Stimulated activated CD8-positive, alpha-beta memory T cell treated with anti-CD3 and anti-CD28 coated beads, Interleukin-7, amount 100 ng/mL, for 48 hours (primary cell): ENCODE measurements at regions not wholly inside any gene's neighbourhood (a gene's known extent, or its start where the extent isn't known, plus 50 kb on each side); places are given as distances from the start of the nearest gene placed in this dataset.
A peak's percentile ranks its signal among the peaks of the same experiment; 100 is the strongest.

Source experiments
- DNase-seq, 2 donors: peaks; one replicate each; pipeline ENCODE4 v3.0.0-alpha.2; 2020; ENCODE audit warnings: low read depth in 1 of 2; ENCODE audit errors: extremely low read depth in 1 of 2

DNA sequence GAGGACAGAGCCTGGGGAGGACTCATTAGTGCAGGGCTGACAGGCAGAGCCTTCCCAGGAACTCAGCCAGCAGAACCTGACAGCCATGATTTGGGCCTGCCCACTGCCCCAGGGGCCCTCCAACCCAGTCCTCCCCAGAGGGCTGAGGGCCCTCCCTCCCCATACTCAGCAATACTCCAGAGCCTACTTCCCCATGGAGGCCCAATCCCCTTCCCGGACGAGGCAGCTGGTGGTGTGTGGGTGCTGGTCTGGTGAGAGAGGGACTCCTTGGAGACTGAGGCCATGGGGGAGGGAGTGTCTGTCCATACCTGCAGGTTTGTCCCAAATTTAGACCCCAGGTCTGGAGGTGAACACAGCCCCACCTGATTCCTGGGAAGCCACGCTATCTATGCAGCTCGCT lies 120.9 kb upstream of the MLN start:
- DNase-seq: no peak

DNA sequence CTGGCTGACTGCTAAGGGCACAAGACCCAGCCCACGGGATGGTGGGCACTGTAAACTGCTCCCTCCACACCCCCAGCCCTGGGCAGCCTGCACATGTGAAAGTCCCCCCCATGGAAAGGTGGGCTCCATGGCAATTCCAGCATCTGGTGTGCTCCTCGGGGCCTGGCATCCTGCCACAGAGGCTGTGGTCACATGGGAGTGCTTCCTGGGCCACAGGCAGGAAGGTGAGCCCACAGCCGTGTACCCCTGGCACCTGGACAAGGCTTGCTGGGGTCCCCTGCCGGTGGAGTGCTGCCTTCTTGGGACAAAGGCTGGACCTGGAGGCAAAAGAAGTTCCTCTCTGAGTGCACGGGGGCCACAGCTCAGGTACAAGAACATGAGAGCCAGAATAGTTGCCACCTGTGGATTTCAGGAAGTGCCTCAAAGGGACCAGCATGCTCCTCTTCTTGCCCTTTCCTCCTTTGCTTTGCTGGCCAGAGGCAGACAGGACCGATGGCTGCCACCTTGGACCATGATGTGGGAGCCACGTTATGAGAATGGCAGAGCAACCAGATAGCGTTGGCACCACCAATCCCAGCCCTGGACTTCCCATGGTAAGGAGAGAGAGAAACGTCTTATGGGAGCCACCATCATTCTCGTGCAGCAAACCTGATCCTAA lies 120.2 kb upstream of the MLN start:
- DNase-seq: no peak

DNA sequence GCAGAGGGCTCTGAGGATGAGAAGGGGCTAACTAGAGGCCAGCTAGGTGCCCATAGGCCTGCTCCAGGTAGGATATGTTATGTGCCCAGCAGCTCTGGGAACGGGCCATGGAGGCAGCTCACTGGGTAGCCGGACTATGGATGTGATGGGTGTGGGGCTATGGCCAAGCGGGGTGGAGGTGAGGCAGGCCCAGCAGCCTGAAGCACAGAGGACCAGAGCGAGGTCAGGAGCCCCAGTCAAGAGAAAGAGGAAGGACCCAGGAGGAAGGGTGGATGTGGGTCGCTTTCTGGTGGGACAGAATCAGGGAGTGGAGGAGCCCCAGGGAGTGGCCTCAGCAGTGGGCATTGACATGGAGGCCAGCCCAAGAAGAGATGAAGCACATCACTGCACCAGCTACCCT lies 117.9 kb upstream of the MLN start:
- no peak for DNase-seq

DNA sequence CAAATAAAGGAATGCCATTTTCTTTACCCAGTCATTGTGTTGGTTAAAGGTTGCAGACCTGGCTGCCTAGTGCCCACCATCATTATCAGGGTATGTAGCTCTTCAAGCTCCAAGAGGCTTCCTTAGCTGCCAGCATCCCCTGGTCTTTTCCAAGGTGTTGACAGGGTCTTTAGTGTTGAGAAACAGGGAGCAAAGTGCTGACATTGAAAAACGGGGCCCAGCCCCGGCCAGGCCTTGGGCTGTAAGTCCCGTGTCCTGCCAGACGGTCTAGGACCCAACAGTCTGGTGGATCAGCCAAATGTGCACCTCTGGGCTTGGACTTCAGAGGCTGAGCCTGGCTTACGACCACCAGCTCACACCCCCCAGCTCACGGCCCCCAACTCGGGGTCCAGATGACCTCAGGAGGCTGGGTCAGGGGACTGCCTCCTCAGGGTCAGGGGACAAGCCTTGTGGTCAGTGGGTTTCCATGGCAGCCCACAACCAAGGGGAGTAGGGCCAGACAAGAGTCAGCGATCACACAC lies 114.4 kb upstream of the MLN start:
- no peak for DNase-seq

DNA sequence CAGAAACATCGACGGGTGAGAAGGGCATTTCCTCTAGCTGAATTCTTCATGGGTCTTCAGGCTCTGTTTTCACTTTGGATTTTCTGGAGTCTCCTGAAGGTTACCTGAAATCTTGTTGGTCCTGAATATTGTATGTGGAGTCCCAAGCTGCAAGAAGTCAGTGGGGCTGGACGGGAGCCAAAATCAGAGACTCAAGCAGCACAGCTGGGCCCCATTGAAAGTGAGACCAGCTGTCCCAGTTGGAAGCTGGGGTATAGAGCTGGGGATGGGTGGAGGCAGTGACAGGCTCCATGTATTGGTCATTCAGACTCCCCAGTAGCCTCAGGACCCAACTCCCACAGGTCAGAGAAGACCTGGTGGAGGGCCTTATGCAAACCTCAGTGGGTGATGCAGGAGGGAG lies 111.3 kb upstream of the MLN start:
- no peak for DNase-seq

DNA sequence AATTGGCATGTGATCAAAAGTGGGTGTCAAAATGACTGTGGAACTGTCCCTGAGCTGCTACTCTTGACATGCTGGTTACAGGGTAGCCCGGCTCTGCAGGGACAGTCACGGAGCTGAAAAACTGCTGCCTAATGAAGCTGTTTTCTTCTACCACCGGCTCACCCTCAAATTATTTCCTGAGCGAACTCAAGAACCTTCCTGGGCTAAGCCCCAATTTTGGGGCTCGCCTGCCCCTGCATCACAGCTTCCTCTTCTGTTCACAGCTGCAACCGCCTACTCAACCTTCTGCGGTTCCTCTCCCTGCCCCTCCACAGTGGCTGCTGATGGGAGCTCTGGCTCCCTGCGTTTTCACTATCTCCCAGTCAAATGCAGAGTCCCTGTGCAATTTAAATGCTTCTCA lies 110.8 kb upstream of the MLN start:
- DNase-seq: no peak

DNA sequence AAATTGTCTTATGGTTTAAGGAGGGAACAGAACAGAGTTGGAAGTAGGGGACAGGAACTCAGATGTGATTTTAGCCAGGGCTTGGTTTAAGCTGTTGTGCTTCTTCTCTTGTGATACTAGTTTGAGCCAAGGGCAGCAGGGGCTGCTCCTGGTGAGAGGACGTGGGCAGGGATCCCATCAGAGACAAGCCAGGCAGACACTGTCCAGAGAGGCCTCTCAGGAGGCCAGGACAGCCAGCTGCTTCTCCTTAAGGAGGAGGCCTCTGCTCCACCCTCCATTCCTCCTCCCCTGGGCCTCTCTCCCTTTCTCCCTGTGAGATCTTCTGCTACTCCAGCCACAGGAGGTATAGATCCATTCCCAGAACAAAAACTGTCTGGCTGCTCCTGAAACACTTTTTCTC lies 108.4 kb upstream of the MLN start:
- no peak for DNase-seq

DNA sequence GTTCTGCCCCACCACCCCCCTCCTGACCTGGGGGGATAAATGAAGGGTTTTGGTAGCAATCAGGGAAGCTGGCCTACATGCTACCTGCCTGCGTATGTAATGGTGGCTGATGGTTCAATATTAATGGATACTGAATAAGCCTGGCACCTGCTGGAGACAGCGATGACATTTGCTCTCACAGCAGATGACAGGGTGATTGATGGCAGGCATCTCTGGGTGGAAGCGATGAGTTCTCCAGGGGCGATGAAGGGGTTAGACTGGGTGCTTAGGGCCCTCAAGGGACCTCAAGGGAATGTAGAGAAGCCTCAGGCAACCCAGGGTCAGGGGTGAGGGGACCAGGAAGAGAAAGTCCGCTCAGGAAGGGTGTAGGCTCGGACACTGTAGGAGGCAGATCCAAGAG lies 107.7 kb upstream of the MLN start:
- DNase-seq: no peak

DNA sequence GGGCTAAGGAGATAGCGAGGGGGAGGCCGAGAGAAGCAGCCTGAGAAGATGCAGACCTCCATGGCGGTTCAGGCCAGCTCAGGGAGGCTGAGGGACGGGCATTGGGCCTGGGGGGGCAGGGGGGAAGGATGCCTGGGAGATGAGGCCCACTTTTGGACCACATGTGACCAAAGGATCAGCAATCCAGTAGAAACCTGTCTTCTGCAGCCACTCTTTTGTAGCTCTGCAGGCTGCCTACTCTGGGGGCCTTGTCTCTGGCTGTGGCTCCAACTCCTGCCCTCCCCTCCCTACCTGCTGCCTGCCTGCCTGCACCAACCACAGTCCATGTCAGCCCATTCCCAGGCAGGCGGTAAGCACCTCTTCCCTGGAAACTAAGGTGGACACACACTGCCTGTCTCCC lies 106.8 kb upstream of the MLN start:
- DNase-seq: no peak

DNA sequence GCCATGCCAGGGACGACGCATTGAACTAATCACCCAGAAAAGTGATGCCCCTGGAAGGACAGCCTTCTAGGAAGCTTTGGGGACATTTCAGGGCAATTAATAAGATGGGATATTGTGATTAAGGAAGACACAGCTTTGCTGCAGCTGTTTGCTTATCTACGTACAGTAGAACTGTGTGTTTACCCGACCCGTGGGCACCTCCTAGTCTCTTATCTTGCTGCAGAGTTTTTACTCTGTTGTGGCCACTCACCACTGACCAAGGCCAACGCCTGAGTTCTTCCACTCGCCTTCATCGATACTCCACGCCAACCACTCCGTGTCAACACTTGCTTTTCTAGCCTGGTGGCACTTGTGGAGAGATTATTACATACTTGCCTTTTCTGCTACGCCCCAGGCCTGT lies 105.9 kb upstream of the MLN start:
- no peak for DNase-seq

DNA sequence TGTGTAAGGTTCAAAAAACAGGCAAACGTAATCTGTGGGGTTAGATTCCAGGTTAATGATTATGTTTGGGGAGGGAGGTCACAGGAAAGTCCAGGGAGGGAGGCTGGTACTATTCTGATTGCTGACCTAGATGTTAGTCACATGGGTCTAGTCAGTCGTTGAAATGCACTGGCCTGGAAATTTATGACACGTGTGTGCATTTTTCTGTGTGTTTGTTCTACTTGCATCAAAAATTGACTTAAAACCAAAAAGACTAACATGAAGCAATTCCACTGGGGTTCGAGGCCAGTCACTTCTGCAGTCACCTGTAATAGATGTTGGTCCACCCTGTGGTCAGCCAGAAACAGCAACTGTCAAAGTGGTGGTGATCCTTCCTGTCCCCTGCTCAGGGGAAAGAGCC lies 104.2 kb upstream of the MLN start:
- DNase-seq: no peak

DNA sequence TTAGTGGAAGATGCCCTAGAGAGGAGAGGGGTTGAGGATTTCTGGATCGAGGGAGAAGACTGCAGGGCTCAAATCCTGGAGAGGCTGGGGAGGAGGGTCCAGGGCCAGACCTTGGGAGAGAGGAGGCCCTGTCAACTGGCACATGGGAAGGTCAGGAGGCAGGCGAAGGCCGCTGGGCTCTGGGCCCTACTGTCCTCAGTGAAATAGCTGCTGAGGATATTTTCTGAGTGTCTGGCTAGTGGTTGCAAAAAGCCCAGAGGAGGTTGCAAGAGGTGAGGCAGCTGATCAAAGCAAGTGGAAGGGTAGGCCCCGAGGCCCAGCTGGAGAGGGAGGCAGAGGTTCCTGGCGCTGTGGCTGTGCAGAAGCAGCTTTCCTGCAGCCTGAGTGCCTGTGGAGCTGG lies 103.4 kb upstream of the MLN start:
- DNase-seq: no peak

DNA sequence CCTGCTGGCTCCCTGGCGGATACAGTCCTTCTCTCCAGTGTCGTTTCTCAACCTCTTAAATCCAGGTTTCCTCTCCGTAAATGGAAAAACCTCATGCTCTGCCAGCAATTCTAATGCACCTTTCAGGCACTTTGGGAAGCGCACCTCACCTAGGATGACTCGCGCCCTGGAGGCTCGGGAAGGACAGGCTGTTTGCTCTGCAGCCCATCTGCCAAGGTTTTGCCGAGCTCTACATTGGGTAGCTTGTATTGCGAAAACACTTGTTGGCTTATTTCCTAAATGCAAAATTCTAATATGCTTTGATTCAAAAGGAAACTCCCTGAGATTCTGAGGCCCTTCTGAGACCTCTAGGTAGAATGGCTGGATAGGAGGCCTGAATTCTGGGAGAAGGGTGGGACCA lies 102.6 kb upstream of the MLN start:
- no peak for DNase-seq

DNA sequence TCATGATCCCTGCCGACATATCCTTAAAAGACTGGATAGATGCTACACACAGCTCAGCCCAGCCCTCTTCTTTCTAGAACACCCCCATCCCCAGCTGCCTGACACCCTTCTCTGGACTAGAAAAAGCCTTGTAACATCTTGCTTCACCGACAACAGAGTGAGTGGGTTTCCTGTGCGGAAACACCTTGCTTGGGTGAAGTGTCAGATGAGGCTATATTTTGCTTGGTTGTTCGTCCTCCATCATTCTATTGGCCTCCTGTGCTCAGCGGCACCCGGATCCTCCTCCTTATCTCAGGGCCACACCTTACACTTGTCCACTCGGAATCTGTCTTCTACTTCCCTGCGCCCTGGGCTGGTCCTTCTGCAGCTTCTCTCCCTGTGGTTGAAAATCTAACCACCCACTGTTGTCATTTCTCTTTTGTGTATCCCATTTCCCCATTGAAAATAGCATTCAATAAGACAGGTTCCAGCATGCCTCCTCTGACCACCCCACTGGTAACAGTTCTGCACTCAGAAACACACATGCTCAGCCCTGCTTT lies 101.3 kb upstream of the MLN start:
- no peak for DNase-seq

DNA sequence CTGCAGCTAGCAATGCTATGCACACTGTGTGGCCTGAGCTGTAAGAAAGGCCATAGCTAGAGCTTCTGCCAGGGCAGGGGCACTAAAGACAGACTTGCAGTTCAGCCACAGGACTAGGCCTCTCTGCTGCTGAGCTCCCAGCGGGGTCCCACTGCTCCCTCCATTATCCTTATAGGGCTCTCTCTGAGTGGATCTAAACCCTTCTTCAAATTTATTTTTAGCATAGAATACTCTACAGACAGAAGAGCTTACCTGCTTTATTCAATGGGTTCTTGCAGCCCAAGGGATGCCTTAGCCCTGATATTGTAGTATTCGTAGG lies 100.9 kb upstream of the MLN start:
- DNase-seq: no peak

DNA sequence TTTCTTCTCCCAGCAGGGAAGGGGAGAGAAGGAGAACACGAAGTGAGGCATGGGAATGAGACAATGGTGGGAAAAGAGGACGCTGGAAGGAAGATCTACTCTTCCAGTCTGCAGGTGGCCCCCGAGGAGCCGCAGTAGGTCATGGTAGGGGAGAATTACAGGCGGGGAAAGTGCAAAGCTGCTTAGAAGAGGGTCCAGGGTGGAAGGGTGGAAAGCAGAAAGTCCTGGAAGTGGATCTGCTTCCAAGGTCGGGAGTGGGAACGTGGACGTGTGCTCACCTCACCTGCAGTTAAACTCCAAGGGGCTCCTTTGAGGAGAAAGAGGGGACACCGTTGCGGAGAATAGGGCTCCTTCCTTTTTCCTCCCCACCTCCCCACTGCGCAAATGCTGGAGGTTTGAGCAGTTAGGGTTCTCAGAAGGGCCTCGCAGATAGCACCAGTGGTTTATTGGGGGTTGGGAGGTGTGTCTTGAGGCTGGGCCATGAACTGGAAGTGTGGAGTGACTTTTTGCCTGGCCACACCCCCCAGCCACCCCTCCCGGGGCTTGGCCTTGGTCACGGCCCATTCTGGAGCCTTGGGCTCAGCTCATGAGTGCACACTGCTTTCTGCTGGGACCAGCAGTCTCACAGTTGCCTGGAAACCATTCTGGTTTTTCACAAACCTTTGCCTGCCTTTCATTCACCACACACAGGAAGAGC lies 100.4 kb upstream of the MLN start:
- DNase-seq: peak; percentile 41 to 61

DNA sequence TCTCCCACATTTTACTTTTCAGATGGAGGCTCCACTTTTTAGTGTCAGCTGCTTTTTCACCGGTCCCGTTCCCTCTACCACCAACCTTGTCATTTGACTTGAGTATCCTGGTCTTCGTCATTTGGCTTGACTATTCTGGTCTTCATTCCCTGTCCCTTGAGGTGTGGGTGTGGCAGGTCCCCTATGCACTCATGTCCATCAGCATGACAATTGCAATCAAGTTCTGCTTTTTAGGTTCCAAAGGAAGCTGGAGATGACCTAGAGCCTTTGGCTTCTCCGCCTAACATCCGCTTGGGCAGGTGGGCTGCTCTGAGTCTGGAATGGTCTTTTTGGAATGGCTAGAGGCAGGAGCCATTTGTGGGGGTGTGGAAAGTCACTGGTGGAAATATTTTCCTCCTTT lies 99.8 kb upstream of the MLN start:
- DNase-seq: no peak

DNA sequence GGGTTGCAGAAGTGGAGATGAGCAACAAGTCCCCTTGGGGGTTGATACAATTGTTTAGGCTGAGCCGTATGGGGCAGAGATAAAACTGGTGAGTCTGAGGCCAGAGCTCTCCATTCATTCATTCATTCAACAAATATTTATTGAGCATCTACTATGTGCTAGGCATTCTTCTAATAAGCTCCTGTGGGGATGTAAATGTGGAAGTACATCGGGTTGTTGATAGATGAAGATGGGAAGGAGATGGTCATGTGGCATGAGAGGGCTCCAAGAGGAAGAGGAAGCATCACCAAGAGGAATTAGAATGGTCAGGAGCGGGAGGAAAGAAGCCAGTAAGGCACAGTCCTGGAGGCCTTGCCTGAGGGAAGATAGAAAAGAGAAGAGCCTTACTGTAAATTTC lies 98.7 kb upstream of the MLN start:
- DNase-seq: no peak

DNA sequence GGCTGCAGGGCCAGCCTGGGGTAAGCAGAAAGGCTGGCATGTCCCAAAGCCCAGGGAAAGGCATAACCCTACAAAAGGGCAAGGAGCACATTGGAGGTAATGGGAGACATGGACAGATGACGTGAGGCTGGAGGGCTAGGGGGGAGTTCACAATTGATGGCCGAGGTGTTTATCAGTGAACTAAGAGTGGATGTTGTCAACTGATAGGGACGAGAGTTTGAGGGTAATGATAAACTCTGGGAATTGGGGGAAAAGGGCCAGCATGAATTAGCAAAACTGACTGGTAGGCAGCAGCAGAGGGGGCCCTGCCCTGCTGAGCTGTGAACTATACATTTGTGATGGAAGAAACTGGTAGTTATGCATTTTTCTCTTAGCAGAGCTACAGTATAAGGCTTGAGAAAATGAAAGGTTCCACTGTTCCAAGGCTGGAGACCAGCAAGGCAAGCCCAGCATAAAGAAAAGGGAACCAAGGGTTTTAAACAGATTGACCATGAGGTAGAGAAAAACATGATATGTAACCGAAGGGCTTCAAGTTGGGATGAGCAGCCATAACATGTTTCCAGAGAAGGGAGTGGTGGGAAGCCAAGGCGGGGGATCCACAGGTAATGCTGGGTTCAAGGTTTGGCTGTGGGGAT lies 98.1 kb upstream of the MLN start:
- no peak for DNase-seq

DNA sequence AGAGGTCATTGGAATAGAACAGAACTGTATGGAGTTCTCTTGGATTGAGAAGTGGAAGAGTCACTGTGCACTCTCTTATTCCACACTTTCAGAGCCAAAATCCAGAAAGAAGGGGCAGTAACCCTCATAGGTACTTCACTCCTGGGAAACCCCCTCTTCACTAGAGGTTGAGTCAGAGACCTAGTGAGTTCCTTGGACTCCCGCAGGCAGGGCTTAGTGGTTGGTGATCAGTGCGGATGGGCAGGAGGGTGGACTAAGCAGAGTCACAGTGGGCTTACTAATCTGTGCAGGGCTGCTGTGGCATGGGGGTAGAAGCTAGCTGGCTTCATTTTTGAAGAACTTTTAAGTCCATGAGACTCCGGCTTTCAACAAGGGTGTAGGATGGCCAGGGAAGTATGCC lies 95.0 kb upstream of the MLN start:
- DNase-seq: no peak

DNA sequence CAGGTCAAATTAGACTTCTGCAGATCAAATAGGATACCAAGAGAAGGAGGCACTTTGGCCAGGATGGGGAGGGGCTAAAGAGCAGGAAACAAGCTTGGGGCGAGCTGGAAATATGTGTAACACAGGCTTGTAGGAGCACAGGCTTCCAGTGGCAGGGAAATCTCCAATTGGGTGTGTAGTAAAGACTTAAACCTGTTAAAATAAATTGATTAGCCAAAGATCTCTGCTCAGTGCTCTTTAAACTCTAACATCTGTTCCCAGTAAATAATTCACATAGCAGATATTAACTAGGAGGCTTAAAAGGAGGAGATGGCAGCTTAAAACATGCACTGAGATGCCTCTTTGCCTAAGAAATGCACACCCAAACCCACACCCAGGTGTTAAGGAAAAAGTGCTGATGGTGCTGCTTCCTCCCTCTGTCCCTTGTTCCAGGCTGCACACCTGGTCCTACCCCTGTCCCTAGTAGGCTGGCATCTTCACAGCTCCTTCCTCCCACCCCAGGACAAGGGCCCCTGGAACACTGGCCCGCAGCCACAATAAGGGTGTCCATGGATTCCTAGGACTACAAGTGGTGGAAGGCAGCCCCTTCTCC lies 93.5 kb upstream of the MLN start:
- no peak for DNase-seq
